ENCODE measurements at regions not wholly inside any gene's neighbourhood (a gene's known extent, or its start where the extent isn't known, plus 50 kb on each side); places are given as distances from the start of the nearest gene placed in this dataset.
A peak's percentile ranks its signal among the peaks of the same experiment; 100 is the strongest.

DNA sequence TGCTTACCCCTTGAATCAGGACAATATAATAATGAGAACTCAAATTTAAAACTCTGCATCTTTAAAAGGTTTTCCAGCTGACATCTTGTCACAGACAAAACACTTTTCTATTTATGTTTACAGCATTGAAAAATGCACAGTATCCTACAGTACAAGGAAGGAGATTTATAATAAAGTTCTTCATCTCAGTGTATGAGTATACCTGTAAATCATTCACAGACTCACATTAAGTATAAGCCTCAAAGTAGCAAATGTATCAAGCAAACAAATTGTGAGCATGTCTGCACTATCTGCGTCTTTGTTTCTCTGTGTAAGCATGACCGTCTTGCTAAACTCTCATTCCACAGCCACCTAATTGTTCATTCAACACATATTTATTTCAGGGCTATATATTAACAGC, 52.8 kb downstream of the PPP1R2C start:
- no peak for DNase-seq (ENCODE audit: low spot score)

DNA sequence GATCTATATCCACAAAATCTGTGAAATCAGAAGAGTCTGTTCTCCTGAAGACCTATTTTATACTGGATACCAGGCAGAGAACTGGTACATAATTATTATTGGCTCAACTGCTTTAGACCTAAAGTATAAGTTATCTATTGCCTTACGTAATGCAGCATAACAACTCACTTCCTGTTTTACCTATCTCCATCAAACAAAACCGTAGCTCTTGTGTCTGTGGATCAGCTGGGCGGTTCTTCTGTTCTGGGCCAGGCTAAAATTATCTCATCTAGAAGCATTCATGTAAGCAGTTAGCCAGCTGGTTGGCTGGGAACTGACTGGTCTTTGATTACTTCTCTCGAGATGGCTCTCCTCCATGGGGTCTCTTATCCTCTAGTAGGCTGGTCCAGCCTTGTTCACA, 57.8 kb downstream of the PPP1R2C start:
- DNase-seq (ENCODE audit: low spot score), result no peak

DNA sequence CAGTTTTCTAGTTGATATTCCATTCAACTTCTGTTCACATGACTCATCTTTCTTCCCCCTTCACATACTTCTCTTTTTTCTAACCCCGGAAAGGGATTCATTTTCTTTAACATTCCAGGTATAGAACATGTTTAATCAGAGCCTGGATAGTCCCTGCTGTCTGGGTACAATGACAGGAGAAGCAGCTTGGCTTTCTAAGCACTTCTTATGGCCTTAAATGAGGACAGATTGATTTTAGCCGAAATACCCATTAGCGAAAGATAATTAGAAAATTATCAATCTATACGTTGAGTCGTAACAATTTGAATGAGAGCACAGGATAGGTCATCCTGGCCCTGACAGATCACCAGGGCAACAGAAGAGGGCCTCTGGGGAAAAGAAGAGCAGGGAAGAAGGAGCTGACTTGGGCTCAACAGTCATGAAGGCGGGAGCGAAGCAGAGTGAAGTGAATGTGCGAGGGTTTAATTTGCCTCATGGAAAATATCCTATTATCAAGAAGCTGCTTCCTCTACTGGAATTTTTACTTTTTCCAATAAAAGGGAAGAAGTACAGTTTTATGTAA, 62.2 kb downstream of the PPP1R2C start:
- no peak for DNase-seq (ENCODE audit: low spot score)

DNA sequence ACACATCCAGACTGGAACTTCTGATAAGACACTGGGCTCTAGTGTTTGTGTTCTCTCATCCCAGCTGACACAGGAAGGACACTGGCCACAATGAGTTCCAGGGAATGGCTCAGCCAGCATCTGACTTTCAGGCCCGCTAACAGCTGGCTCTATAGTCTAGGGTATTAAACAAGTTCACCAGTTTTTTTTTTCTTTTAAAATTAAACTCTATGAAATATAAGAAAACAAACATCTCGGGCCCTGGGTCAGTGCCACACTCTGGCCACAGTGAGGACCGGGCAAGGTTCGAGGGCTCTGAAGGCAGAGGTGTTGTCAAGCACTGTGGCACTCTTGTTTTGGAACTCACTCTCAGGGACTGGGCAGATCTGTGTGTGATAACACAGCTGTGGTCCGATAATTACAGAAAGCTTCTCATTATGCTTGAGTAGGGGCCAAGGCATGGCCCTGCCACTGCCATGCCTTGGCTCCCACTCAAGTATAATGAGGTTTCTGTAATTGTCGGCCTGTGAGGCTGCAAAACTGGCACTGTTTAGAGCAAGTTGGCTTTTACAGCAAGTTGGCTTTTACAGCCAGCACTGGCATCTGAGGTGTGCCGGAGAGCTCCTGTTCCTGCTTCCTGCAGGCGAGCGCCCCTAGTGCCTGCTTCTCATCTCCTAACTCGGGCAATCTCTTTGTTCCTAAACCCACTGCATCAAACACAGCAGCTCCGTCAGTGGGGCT, 62.8 kb downstream of the PPP1R2C start:
- peak; percentile 76 for DNase-seq (ENCODE audit: low spot score)

DNA sequence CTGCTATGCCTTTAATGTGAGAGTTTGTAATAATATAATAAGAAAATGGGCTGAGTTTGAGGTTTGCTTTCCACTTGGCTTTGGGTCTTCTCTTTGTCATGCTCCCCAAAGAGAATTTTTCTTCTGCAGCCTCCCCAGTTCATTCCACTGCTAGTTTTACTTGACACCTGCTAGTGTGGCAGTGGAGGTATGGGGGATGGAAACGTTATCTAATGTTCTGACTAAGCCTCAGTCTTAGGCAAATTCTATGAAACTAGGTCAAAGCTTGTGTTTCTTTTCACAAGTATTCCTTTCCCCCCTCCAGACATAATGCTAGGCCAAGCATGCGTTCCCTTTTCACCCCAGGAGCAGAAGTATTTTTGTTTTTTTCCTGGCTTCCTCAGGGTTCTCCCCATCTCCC, 67.5 kb downstream of the PPP1R2C start:
- DNase-seq (ENCODE audit: low spot score), result no peak

DNA sequence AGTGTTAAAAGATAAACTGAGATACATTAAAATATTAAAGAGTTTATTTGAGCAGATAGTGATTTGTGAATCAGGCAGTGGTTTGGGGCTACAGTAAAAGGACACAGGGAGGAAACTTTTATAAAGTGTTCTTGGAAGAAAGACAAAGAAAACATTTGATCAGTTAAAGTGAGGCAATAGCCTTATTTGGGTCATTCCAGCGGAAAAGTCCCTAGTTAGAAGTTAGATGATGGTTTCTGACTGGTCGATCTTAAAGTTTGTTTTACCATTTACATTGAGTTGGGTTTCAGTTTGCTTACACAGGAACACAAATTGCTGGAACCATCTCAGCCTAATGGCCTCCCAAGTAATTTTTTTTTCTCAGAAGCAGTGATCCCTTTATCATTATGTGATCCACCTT, 69.7 kb downstream of the PPP1R2C start:
- no peak for DNase-seq (ENCODE audit: low spot score)

DNA sequence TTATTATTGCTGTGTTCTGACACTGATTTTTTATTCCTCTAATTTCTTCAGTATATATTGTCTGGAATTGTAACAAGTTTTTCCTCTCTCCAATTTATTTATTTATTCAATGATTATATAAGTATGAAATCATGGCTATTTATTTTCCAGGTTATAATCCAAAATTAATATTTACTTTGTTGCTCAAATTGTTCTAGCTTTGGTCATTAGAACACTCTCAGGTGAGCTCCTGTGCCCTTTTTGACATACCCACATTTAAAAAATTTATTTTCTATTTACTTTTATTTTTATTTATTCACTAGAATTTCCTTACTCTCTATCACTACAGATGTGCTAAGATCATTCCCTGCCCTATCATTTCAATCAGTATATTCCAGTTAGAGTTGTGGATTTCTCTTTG, 70.2 kb downstream of the PPP1R2C start:
- DNase-seq (ENCODE audit: low spot score), result no peak

DNA sequence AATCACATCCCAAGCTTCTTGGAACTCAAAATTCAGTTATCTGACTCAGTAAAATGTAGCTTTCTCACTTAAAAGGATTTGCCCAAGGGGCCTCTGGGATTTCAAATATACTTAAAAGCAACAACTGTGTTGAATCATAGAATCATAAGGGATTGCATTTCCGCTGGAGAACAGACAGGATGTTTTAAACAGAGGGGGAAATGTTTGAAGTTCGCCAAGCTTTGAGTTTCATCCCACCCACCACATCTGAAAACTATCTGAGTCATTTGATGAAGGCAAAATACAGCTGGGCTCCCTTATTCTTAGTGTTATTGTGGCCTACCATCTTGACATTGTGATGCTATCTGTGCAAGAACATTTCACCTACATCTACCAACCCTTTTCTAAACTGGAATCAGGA, 73.5 kb downstream of the PPP1R2C start:
- DNase-seq (ENCODE audit: low spot score), result no peak

DNA sequence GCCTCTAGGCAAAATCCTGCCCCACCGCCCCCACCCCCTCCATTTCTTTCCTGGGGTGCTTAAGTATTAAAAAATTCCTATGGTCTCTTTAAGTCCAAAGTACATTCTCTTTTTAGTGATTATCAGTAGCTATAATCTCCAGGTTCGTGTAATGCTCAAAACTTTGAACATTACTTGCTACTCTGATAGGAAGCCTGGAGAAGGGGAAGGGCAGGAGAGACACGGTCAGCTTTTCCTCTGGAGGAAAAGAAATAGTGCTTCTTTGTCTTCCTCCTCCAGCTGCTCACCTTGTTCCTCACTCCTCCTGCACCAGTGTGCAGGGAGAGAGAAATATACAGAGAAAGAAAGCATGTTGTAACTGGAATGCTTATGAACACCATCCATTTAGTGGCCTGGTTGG, 80.4 kb downstream of the PPP1R2C start:
- DNase-seq (ENCODE audit: low spot score), result no peak

DNA sequence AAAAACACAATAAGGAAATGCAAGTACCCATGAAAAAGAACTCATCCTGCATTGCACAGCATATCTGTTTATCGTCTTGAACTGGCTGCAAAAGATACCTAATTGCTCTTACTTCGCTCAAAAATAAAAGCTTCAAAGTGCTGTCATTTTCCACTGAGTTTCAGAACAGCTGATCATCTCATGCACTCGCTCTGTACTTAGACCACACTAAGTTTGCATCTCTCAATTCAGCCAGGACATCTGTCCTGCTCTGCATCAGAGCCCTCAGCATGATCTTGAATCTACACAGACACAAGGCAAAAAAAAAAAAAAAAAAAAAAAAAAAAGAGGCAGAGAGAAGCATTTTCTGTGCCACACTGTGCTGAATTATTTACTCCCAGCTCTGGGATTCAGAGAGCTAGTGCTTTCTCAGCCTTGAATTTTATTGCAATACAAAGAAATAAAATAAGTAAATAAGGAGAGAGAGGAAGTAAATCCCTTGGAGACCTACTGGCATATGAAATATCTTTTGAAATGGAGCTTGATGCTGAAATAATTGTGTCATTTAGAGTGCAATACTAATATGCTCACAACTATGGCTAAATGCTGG, 81.3 kb downstream of the PPP1R2C start:
- DNase-seq (ENCODE audit: low spot score), result no peak

DNA sequence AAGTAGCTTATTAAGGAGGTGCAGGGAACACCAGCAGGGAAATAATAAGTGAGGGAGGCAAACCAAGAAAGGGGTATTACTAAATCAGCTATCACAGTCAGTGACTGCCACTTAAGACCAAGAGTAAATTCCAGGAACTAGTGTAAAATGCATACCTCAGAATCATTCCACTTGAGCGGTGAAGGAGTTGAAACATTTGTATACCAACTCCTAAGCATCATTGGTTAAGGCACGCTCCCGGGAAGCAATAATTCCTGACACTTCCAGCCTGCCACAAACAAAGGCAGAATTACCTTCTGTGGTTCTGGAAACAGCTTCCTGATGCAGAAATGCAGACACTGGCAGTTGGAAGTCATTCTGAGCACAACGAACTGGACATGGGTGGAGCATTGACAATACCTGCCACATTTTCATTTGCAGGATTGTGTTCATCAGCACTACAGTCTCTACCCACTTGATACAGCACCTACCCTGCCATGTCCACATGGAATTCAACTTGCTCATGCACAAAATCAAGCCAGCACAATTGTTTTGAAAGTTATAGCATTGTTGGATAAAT, 82.1 kb downstream of the PPP1R2C start:
- no peak for DNase-seq (ENCODE audit: low spot score)

DNA sequence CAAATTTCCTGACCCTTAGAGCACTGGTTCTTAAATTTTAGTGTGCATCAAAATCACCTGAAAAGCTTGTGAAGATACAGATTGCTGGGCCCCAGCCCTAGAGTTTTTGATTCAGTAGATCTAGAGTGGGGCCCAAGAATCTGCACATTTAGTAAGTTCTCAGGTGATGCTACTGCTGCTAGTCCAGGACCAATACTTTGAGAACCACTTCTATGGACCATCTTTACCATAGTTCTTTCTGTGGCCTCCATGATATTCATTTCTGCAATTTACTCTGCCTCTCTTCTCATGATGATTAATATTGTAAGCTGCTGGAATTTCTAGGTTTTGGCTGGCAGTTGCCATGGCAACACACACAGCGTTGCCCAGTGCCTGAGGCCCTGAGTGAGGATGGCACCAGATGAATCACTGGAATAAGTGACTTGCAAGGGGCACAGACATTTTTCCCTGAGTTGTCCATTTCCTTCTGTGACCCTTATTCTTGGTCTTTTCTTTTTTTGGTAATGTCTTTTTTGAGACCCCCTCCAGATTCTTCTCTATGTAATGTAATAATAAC, 83.6 kb downstream of the PPP1R2C start:
- DNase-seq (ENCODE audit: low spot score), result no peak

DNA sequence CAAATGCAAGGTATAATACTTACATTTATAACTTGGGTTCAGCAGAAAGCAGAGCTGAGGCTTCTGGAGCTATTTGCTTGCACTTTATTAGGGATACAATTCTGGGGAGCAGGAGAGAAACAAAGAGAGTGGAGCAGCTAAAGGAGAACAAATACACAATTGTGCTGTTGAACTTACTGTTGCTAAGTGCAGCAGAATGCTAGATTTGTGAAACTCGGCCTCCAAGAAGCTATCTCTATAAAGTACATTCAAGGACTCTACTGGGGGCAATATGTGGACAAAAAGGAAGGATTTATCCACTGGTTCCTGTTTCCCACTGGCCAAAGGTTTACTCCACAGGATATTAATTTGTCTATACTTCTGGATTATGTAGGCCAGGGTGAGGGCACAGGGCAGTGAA, 86.8 kb downstream of the PPP1R2C start:
- DNase-seq (ENCODE audit: low spot score), result no peak

DNA sequence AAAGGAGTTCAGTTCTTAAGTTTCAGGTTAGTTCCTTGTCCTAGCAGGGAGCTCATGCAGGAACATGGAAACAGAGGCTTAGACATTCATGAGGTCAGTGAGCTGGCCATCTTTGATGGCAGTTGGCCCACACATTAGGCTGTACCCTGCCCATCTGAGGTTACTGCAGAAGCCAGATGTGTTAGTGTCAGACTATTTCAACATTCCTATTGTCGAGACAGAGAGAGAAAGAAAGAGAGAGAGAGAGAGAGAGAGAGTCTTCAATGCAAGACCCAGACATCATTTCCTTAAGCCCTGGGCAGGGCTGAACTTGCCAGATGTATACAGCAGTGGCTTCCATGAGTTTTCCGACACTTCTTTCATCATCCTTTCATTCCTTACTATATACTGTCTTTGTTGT, 91.3 kb downstream of the PPP1R2C start:
- no peak for DNase-seq (ENCODE audit: low spot score)

DNA sequence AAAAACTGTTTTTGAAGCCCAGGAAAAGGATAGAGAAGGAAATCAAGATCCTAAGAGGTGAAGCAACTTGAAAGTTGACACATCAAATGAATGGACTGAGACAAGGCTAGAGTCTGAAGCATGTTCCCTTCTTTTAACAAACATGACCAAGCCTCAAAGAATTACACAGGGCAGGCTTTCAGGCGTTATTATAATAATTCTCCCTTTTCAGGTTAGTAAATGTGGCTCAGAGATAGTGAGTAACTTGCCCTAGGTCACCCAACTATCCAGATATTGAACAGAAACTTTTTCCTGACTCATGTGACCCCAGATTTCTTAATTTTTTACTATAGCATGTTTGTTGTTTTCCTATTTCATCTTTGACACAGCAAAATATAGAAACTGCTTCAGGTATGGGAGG, 91.7 kb downstream of the PPP1R2C start:
- DNase-seq (ENCODE audit: low spot score), result no peak

DNA sequence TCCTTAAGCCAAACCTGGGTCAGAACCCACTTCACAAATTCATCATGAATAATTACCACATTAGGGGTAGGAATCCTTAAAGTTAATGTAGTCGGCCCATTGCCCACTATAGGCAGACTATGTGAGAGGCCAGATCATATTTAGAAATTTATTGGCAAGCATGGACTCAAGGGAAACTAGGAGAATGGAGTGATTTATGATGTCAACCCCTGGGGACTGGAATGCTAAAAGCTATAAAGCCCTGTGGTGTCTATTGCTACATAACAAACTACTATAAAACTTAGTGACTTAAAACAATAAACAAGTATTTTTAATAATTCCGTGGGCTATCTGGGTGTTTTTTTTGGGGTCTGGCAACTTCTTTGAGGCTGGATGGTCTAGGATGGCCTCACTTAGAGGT, 93.9 kb downstream of the PPP1R2C start:
- DNase-seq (ENCODE audit: low spot score), result no peak

DNA sequence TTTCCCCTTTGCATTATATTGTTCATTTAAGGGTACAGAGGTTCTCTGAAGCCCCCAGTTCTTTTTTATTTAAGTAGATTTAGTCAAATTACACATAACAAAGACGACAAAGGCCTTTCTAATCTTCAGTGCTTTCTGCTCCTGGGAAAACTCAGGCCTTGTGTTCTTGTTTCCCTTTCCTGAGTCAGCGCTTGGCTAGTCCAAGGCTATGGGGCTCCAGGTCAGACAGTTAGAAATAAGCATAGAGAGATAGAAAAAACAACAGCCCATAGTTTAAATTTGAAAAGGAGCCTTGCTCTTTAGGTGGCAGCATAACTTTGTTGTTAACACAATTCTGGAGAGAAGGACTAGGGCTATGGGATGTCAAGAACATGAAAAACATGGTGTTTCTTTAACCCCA, 97.3 kb downstream of the PPP1R2C start:
- no peak for DNase-seq (ENCODE audit: low spot score)

DNA sequence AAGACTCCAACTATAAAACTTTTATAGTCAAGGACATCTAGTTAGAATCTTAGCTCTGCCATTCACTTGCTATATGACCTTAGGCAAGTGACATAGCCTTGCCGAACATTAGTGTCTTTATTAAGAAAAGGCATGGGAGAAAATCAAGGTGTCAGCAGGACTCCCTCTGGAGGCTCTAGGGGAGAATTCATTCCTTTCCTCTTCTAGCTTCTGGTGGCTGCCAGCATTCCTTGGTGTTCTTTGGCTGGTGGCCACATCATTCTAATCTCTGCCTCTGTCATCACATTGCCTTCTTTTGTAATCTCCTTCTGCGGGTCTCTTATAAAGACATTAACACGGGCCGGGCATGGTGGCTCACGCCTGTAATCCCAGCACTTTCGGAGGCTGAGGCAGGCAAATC, 99.8 kb downstream of the PPP1R2C start:
- no peak for DNase-seq (ENCODE audit: low spot score)

DNA sequence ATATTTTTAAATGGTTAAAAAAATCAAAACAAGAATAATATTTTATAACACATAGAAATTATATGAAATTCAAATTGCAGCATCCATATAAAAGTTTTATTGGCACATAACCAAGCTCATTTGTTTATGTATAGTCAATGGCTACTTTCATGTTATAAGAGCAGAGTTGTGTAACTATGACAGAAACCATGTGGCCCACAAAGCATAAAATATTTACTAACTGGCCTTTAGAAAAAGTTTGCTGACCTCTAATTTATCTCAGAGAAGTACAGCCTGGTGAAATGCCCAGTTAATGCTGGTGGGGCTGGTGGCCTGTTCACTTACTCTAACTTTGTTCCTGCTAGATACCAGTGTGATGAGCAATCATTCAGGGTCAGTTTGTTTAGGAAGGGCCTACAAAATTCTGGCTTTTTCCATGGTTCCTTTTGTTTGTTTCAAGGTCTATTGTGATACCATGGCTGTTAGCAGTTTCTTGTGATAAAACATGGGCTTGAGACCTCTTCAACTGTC, 104.6 kb downstream of the PPP1R2C start:
- no peak for DNase-seq (ENCODE audit: low spot score)

DNA sequence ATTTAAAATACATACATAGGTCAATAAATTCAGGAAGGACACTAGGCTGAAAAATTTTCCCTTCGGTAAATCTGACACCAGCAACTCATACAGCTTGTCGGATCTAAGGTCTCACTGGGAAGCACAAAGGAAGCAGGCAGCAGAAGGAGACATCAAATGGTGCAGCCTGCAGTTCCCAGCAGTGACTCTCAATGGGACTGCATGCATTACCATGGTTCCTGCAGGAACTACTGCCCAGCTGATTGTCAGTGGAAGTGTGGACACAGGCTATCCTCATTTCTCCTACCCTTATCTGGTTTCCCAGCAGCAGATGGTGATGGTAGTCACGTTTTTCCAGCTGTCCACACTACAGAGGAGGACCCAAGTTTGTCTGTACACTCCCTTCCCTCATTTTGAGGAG, 113.3 kb downstream of the PPP1R2C start:
- DNase-seq (ENCODE audit: low spot score), result no peak

DNA sequence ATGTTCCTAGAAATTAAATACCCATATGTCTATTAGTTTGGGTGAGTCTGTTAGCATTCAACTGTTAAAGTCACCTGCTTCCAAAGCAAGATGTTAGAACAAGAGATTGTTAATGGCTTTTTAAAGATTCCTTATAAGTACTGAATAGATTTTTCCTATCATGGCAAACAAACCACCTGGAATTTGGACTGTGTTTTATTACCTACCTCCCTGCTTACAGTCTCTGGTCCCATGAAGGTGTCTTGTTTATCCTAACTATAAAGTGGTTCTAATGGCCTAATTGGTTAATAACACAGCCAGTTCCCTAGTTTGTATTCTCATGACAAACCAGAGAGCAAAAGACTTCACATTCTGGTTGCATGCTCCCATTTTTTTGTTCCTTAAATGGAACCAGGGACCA, 149.5 kb downstream of the PPP1R2C start:
- no peak for DNase-seq (ENCODE audit: low spot score)

DNA sequence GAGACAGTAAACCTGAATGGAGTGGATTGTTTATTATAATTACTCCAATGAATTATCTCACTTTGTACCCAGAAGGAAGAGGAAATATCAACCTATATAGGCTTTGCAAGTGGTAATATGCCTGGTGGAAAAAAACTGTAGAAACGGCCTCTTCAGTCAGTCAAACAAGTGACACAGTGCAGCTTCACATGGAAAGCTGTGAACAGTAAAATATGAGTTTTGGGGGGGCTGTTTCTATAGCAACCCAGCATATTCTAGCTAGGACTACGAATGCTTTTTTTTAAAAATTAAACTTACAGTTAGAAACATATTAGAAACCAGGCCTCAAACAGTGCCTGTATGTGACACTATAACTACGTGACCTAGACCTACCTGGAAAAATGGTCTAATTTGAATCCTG, 150.1 kb downstream of the PPP1R2C start:
- no peak for DNase-seq (ENCODE audit: low spot score)

DNA sequence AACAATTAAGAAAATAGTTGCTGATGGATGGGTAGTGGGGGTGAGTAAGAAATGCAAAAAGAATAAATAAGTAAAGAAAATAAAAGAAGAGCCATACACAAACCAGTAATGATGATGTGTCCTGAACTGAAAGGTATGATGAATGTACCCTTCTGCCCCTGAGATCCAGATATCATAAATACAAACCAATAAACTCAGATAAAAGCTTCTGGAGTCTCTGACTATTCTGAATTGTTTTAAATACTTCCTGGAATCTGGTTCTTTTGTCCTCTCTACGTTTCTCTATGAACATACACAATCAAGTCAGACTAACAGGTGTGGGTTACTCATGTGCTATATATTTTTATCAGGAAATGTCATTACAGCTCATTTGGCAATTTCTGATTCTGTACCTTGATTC, 153.4 kb downstream of the PPP1R2C start:
- no peak for DNase-seq (ENCODE audit: low spot score)
